DND-41 (cell line): ENCODE measurements at regions not wholly inside any gene's neighbourhood (a gene's known extent, or its start where the extent isn't known, plus 50 kb on each side); places are given as distances from the start of the nearest gene placed in this dataset.

Experiments used
- CTCF ChIP-seq: IDR thresholded peaks from 2 replicates; pipeline ENCODE4 v1.5.1; 2012; ENCODE audit warnings: borderline replicate concordance, low read length, moderate library complexity, mild to moderate bottlenecking; ENCODE audit not compliant: poor library complexity, severe bottlenecking; ENCODE audit errors: extremely low read depth
- EZH2 ChIP-seq: IDR thresholded peaks from 3 replicates; pipeline ENCODE4 v1.6.1; 2012; ENCODE audit warnings: borderline replicate concordance, low read depth, mild to moderate bottlenecking, moderate library complexity, low read length, inconsistent platforms; ENCODE audit not compliant: severe bottlenecking

- TF ChIP-seq CTCF = no peak
- TF ChIP-seq EZH2 = no peak
These were observed 231.3 kb upstream of the SEMA6D start for GRCh38 chr15:47486040-47486439.
